ENCODE measurements at regions not wholly inside any gene's neighbourhood (a gene's known extent, or its start where the extent isn't known, plus 50 kb on each side); places are given as distances from the start of the nearest gene placed in this dataset.
A peak's percentile ranks its signal among the peaks of the same experiment; 100 is the strongest.

DNA sequence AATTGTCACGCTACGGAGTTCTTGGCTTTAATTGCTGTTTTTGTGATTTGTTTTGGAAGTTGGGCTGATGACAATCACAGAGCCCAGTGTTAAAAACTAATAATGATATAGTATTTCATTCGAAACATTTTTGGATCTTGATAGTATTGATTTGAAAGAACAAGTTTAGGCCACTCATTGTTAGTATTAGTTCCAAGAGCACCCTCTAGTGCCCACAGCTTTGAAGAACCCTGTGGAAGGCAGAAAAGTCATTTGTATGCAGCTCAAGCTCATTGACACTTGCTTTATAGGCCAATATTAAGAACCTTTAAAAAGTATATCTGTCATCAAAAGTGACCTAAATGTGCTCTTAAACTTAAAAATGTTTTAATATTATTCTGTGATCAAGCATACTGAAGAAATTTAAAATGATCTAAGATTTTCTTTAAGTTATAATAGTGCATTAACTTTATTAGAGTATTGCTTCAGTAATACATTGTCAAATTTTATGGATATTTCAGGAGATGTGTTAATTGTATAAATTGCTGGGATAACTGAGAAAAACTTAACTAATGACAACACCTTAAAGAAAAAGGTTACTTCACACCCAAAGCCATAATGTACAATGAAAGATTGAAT lies 191.0 kb downstream of the GRB14 start:
- ChIA-PET POLR2A (no interaction called here), CTCF (interaction anchor here (0.6 to 1.2 kb wide), 6 partner anchors 15 to 1261 kb away, joined by 3 to 5 read pairs (median 4); no protein-coding TSS in a partner anchor)
- TF ChIP-seq, protein P1, sequence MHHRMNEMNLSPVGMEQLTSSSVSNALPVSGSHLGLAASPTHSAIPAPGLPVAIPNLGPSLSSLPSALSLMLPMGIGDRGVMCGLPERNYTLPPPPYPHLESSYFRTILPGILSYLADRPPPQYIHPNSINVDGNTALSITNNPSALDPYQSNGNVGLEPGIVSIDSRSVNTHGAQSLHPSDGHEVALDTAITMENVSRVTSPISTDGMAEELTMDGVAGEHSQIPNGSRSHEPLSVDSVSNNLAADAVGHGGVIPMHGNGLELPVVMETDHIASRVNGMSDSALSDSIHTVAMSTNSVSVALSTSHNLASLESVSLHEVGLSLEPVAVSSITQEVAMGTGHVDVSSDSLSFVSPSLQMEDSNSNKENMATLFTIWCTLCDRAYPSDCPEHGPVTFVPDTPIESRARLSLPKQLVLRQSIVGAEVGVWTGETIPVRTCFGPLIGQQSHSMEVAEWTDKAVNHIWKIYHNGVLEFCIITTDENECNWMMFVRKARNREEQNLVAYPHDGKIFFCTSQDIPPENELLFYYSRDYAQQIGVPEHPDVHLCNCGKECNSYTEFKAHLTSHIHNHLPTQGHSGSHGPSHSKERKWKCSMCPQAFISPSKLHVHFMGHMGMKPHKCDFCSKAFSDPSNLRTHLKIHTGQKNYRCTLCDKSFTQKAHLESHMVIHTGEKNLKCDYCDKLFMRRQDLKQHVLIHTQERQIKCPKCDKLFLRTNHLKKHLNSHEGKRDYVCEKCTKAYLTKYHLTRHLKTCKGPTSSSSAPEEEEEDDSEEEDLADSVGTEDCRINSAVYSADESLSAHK (tag by site-specific recombination; IDR thresholded peaks at IDR 0.05), result no peak
- TF ChIP-seq ZNF654 (tag by site-specific recombination; IDR thresholded peaks at IDR 0.05; ENCODE audit: low read depth), result peak; percentile 67
- Histone ChIP-seq H3K36me3 (ENCODE audit: control insufficient read depth in 2 of 2, insufficient read depth in 1 of 2, low read length in 2 of 2) (no peaks in the 10 kb centered on the region), H3K4me1 (ENCODE audit: control insufficient read depth, insufficient read depth, low read length) (no peaks in the 10 kb centered on the region), H3K27ac (ENCODE audit: extremely low read depth, low read depth, low read length) (no peak overlapping the region), H3K9me3 (ENCODE audit: control insufficient read depth, insufficient read depth, low read depth, low read length) (no peaks in the 10 kb centered on the region), H3K4me3 (ENCODE audit: low read depth, low read length) (no peak overlapping the region)

DNA sequence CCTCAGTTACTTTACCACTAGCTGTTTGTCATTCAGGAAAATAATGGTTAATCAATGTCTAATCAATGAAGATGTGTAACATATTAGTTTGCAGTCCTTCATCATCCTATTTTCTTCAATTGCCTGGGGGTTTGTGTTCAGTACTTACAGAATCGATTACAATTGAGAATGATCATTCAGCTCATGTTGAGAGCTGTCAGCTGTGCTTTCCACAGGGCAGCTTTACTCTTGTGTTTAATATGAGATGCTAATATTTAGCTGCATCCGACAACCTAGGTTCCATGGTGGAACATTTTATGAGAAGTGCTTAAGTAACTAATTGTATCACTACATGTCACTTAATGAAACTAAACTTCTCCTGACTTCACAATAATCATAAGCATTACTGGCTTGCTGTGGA lies 191.9 kb downstream of the GRB14 start:
- no peaks in the 10 kb centered on the region for H3K36me3 ChIP-seq (ENCODE audit: control insufficient read depth in 2 of 2, insufficient read depth in 1 of 2, low read length in 2 of 2)
- CTCF ChIA-PET, result interaction anchor here (0.6 to 1.3 kb wide), 5 partner anchors 8 to 1247 kb away, joined by 3 to 7 read pairs (median 3); no protein-coding TSS in a partner anchor
- H3K4me3 ChIP-seq (ENCODE audit: low read depth, low read length), result no peak overlapping the region
- TF ChIP-seq ZNF24 (tag by site-specific recombination; IDR thresholded peaks at IDR 0.05), result no peak
- H3K27ac ChIP-seq (ENCODE audit: extremely low read depth, low read depth, low read length), result no peak overlapping the region
- no peaks in the 10 kb centered on the region for H3K9me3 ChIP-seq (ENCODE audit: control insufficient read depth, insufficient read depth, low read depth, low read length)
- H3K4me1 ChIP-seq (ENCODE audit: control insufficient read depth, insufficient read depth, low read length), result no peaks in the 10 kb centered on the region
- POLR2A ChIA-PET, result no interaction called here

DNA sequence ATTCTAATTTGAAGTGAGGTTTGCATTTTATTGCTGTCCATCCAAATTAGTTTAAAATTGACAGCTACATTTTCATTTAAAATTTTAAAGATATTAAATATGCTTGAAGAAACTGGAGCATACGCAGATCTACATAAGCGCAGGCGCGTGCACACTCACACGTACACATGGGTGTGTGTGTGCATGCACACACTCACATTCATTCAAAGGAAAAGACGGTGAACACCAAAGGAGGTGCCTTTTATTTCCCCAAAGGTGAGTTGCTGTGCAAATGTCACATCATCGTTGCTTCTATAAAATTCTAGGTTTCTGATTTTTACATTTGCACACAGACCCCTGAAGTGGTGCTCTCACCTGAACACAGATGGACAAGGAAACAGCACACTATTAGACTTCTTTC lies 194.2 kb downstream of the GRB14 start:
- no peaks in the 10 kb centered on the region for H3K9me3 ChIP-seq (ENCODE audit: control insufficient read depth, insufficient read depth, low read depth, low read length)
- ChIA-PET POLR2A (no interaction called here), CTCF (interaction anchor here (0.5 to 0.6 kb wide), 2 partner anchors 187 to 935 kb away, joined by 3 to 5 read pairs; no protein-coding TSS in a partner anchor)
- no peaks in the 10 kb centered on the region for H3K36me3 ChIP-seq (ENCODE audit: control insufficient read depth in 2 of 2, insufficient read depth in 1 of 2, low read length in 2 of 2)
- TF ChIP-seq, protein P1 (tag by site-specific recombination; IDR thresholded peaks at IDR 0.05), result no peak
- TF ChIP-seq ZNF175 (tag by site-specific recombination; IDR thresholded peaks at IDR 0.05) (no peak), BCL11B (tag by site-specific recombination; IDR thresholded peaks at IDR 0.05; ENCODE audit: low read depth) (no peak), ZNF302 (tag by site-specific recombination; IDR thresholded peaks at IDR 0.05; ENCODE audit: low read depth) (no peak), KLF7 (tag by site-specific recombination; IDR thresholded peaks at IDR 0.05; ENCODE audit: borderline replicate concordance) (no peak), GLIS1 (tag by site-specific recombination; IDR thresholded peaks at IDR 0.05) (no peak), ZNF341 (tag by site-specific recombination; IDR thresholded peaks at IDR 0.05; ENCODE audit: low read depth) (no peak), ZNF776 (tag by site-specific recombination; IDR thresholded peaks at IDR 0.05; ENCODE audit: borderline replicate concordance) (no peak), ZNF19 (tag by site-specific recombination; IDR thresholded peaks at IDR 0.05; ENCODE audit: low read depth) (no peak), ZSCAN23 (tag by site-specific recombination; IDR thresholded peaks at IDR 0.05) (no peak), ZNF292 (tag by site-specific recombination; IDR thresholded peaks at IDR 0.05; ENCODE audit: borderline replicate concordance, low read depth) (no peak), ZNF223 (tag by site-specific recombination; IDR thresholded peaks at IDR 0.05) (no peak), FEZF1 (tag by site-specific recombination; IDR thresholded peaks at IDR 0.05) (no peak), BCL11A (tag by site-specific recombination; IDR thresholded peaks at IDR 0.05; ENCODE audit: low read depth) (no peak), ZNF211 (tag by site-specific recombination; IDR thresholded peaks at IDR 0.05; ENCODE audit: low read depth) (no peak), ZNF133 (tag by site-specific recombination; IDR thresholded peaks at IDR 0.05) (no peak)
- TF ChIP-seq, protein P2, sequence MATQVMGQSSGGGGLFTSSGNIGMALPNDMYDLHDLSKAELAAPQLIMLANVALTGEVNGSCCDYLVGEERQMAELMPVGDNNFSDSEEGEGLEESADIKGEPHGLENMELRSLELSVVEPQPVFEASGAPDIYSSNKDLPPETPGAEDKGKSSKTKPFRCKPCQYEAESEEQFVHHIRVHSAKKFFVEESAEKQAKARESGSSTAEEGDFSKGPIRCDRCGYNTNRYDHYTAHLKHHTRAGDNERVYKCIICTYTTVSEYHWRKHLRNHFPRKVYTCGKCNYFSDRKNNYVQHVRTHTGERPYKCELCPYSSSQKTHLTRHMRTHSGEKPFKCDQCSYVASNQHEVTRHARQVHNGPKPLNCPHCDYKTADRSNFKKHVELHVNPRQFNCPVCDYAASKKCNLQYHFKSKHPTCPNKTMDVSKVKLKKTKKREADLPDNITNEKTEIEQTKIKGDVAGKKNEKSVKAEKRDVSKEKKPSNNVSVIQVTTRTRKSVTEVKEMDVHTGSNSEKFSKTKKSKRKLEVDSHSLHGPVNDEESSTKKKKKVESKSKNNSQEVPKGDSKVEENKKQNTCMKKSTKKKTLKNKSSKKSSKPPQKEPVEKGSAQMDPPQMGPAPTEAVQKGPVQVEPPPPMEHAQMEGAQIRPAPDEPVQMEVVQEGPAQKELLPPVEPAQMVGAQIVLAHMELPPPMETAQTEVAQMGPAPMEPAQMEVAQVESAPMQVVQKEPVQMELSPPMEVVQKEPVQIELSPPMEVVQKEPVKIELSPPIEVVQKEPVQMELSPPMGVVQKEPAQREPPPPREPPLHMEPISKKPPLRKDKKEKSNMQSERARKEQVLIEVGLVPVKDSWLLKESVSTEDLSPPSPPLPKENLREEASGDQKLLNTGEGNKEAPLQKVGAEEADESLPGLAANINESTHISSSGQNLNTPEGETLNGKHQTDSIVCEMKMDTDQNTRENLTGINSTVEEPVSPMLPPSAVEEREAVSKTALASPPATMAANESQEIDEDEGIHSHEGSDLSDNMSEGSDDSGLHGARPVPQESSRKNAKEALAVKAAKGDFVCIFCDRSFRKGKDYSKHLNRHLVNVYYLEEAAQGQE (tag by site-specific recombination; IDR thresholded peaks at IDR 0.05), result no peak
- TF ChIP-seq, protein P3, sequence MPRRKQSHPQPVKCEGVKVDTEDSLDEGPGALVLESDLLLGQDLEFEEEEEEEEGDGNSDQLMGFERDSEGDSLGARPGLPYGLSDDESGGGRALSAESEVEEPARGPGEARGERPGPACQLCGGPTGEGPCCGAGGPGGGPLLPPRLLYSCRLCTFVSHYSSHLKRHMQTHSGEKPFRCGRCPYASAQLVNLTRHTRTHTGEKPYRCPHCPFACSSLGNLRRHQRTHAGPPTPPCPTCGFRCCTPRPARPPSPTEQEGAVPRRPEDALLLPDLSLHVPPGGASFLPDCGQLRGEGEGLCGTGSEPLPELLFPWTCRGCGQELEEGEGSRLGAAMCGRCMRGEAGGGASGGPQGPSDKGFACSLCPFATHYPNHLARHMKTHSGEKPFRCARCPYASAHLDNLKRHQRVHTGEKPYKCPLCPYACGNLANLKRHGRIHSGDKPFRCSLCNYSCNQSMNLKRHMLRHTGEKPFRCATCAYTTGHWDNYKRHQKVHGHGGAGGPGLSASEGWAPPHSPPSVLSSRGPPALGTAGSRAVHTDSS (tag by site-specific recombination; IDR thresholded peaks at IDR 0.05), result no peak
- H3K27ac ChIP-seq (ENCODE audit: extremely low read depth, low read depth, low read length), result no peak overlapping the region
- H3K4me3 ChIP-seq (ENCODE audit: low read depth, low read length), result no peak overlapping the region
- H3K4me1 ChIP-seq (ENCODE audit: control insufficient read depth, insufficient read depth, low read length), result no peaks in the 10 kb centered on the region

Measured in HEK293 (cell line).